ENCODE measurements at regions not wholly inside any gene's neighbourhood (a gene's known extent, or its start where the extent isn't known, plus 50 kb on each side); places are given as distances from the start of the nearest gene placed in this dataset.

DNA sequence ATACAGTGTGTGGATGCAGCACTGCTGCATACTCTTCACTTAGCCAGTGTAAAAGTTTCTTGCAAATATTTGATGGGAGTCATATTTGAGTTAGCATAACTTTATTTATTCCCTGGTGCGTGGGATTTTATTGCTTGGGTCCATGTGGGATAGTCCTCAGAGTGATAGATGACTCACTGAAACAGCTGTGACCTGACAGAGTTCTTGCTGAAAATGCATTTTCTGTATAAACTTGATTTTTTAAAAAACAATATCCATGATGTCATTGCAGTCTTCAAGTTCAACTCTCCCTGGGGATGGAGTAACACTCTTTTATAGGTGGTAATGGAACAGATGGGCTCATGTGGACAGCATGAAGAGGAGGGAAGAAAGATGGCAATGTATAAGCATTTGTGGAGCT lies 310.0 kb downstream of the PPP1R3A start:
- TF ChIP-seq POLR2A (IDR thresholded peaks at IDR 0.05; ENCODE audit: low read length) (no peak), GATA1 (IDR thresholded peaks at IDR 0.05; ENCODE audit: low read depth, low read length) (no peak)
